Keratinocyte (primary cell): ENCODE measurements at regions not wholly inside any gene's neighbourhood (a gene's known extent, or its start where the extent isn't known, plus 50 kb on each side); places are given as distances from the start of the nearest gene placed in this dataset.

Source experiments
- DNase-seq: peaks from one replicate; pipeline ENCODE4 v3.0.0-alpha.2; 2011; ENCODE audit warnings: low read depth, missing footprints, low spot score
- FAIRE-seq: peaks from 2 replicates; lab custom pipeline; 2011; peaks lifted over from hg19 to GRCh38; lab: Jason Lieb, UNC
- H2AFZ ChIP-seq: 2 replicates; pipeline ENCODE4 v1.6.0; 2012; ENCODE audit warnings: low read length, control low read depth, inconsistent platforms; ENCODE audit not compliant: control insufficient read depth
- H3K27ac ChIP-seq: 2 replicates; pipeline ENCODE4 v1.5.1; 2011; ENCODE audit warnings: low read length; ENCODE audit not compliant: control insufficient read depth, insufficient read depth
- H3K27me3 ChIP-seq: 3 replicates; pipeline ENCODE4 v1.6.0; 2011; ENCODE audit warnings: low read length; ENCODE audit not compliant: control insufficient read depth, insufficient read depth; ENCODE audit errors: extremely low read depth
- H3K36me3 ChIP-seq, 2 experiments: 2 replicates in 1 of 2; 3 replicates in 1 of 2; pipeline ENCODE4 v1.5.1; 2011; ENCODE audit warnings: low read length in 2 of 2, mild to moderate bottlenecking in 1 of 2; ENCODE audit not compliant: control insufficient read depth in 2 of 2, insufficient read depth in 2 of 2; ENCODE audit errors: extremely low read depth in 1 of 2
- H3K4me1 ChIP-seq: 3 replicates; pipeline ENCODE4 v1.5.1; 2011; ENCODE audit warnings: low read length; ENCODE audit not compliant: control insufficient read depth, insufficient read depth; ENCODE audit errors: extremely low read depth
- H3K4me2 ChIP-seq: 3 replicates; pipeline ENCODE4 v1.6.0; 2011; ENCODE audit warnings: low read depth, low read length; ENCODE audit not compliant: control insufficient read depth, insufficient read depth; ENCODE audit errors: extremely low read depth
- H3K4me3 ChIP-seq, 3 experiments: fragments of 200-600 bp in 1 of 3; sonication (generic) in 1 of 3; 2 replicates in 2 of 3; 3 replicates in 1 of 3; pipeline ENCODE4 v1.5.1; 2011 to 2016; ENCODE audit warnings: low read length in 3 of 3, mild to moderate bottlenecking in 3 of 3, control low read depth in 2 of 3, inconsistent platforms in 1 of 3, low read depth in 1 of 3, mixed read lengths in 1 of 3, mixed run types in 1 of 3, moderate library complexity in 1 of 3; ENCODE audit not compliant: control insufficient read depth in 2 of 3, insufficient read depth in 2 of 3; ENCODE audit errors: extremely low read depth in 1 of 3
- H3K79me2 ChIP-seq: 2 replicates; pipeline ENCODE4 v1.6.0; 2012; ENCODE audit warnings: low read length; ENCODE audit not compliant: control insufficient read depth, insufficient read depth
- H3K9ac ChIP-seq: 3 replicates; pipeline ENCODE4 v1.6.0; 2011; ENCODE audit warnings: low read length; ENCODE audit not compliant: control insufficient read depth, insufficient read depth; ENCODE audit errors: extremely low read depth
- H3K9me1 ChIP-seq: 3 replicates; pipeline ENCODE4 v1.6.0; 2011; ENCODE audit warnings: low read length; ENCODE audit not compliant: control insufficient read depth, insufficient read depth; ENCODE audit errors: extremely low read depth
- H3K9me3 ChIP-seq: 2 replicates; pipeline ENCODE4 v1.5.1; 2012; ENCODE audit warnings: low read depth, low read length; ENCODE audit not compliant: control insufficient read depth
- H4K20me1 ChIP-seq: 3 replicates; pipeline ENCODE4 v1.6.0; 2011; ENCODE audit warnings: low read length; ENCODE audit not compliant: control insufficient read depth, insufficient read depth; ENCODE audit errors: extremely low read depth
- CTCF ChIP-seq, 3 experiments: IDR thresholded peaks in 1 of 3; conservative IDR thresholded peaks in 1 of 3; optimal IDR thresholded peaks in 1 of 3; 2 replicates in 2 of 3; 3 replicates in 1 of 3; pipeline versions ENCODE3 to v1.5.1; 2011; ENCODE audit warnings: low read length in 3 of 3, mild to moderate bottlenecking in 3 of 3, moderate library complexity in 2 of 3, control low read depth in 1 of 3, inconsistent platforms in 1 of 3; ENCODE audit not compliant: insufficient read depth in 2 of 3; ENCODE audit errors: extremely low read depth in 1 of 3
- EZH2 ChIP-seq: IDR thresholded peaks from one replicate; pipeline ENCODE4 v1.6.1; 2012; ENCODE audit warnings: inconsistent platforms, mild to moderate bottlenecking, low read length, moderate library complexity
- dilution Hi-C: fragments of 300-500 bp; cut with MboI; formaldehyde crosslinking; loops from one replicate; pipeline ENCODE4 v1.7.0; 2020; ENCODE audit warnings: low sequenced_read_pairs; ENCODE audit not compliant: extremely low pct_ligation_motif_present

- H2AFZ ChIP-seq = no peak overlapping the region
- DNase-seq = no peak
- TF ChIP-seq EZH2 (no peak), CTCF (optimal IDR thresholded peaks at IDR 0.05 in 1 of 3, IDR thresholded peaks at IDR 0.05 in 1 of 3, conservative IDR thresholded peaks at IDR 0.05 in 1 of 3; ENCODE audit: extremely low read depth in 1 of 3, insufficient read depth in 2 of 3, low read length in 3 of 3) (no peak)
- dilution Hi-C loops = no loop called here
- no peak for FAIRE-seq
- H3K36me3 ChIP-seq = no peaks in the 10 kb centered on the region
- no peaks in the 10 kb centered on the region for H3K79me2 ChIP-seq
- H3K9ac ChIP-seq = no peak overlapping the region
- H3K4me2 ChIP-seq = no peak overlapping the region
- H3K4me1 ChIP-seq = no peaks in the 10 kb centered on the region
- H3K27me3 ChIP-seq = no peaks in the 10 kb centered on the region
- no peak overlapping the region for H3K27ac ChIP-seq
- H3K9me1 ChIP-seq = no peaks in the 10 kb centered on the region
- H4K20me1 ChIP-seq = no peaks in the 10 kb centered on the region
- H3K4me3 ChIP-seq = no peak overlapping the region
- H3K9me3 ChIP-seq = peaks cover 7% of the 10 kb centered on the region
Observed at GRCh38 chr7:157467496-157468212, 130.8 kb downstream of the DNAJB6 start.

GRCh38 chr7:157468221-157469111 lies 131.7 kb downstream of the DNAJB6 start:
- DNase-seq (no peak), FAIRE-seq (no peak)
- no peak overlapping the region for H3K9ac ChIP-seq
- H3K79me2 ChIP-seq = no peaks in the 10 kb centered on the region
- peaks cover 7% of the 10 kb centered on the region for H3K9me3 ChIP-seq
- no peak overlapping the region for H3K4me2 ChIP-seq
- no peak overlapping the region for H3K4me3 ChIP-seq
- H3K27me3 ChIP-seq = no peaks in the 10 kb centered on the region
- no peaks in the 10 kb centered on the region for H3K4me1 ChIP-seq
- H3K27ac ChIP-seq = no peak overlapping the region
- no peak for TF ChIP-seq CTCF (optimal IDR thresholded peaks at IDR 0.05 in 1 of 3, IDR thresholded peaks at IDR 0.05 in 1 of 3, conservative IDR thresholded peaks at IDR 0.05 in 1 of 3; ENCODE audit: extremely low read depth in 1 of 3, insufficient read depth in 2 of 3, low read length in 3 of 3)
- no peak for TF ChIP-seq EZH2
- dilution Hi-C loops = no loop called here
- H4K20me1 ChIP-seq = no peaks in the 10 kb centered on the region
- no peaks in the 10 kb centered on the region for H3K9me1 ChIP-seq
- no peaks in the 10 kb centered on the region for H3K36me3 ChIP-seq
- H2AFZ ChIP-seq = no peak overlapping the region
